ENCODE measurements at regions not wholly inside any gene's neighbourhood (a gene's known extent, or its start where the extent isn't known, plus 50 kb on each side); places are given as distances from the start of the nearest gene placed in this dataset.

GRCh38 chr7:112933598-112933997 is 143.4 kb upstream of the TMEM168 start (continued):
- TF ChIP-seq RELA (CRISPR knock-in tag; IDR thresholded peaks at IDR 0.05; ENCODE audit: borderline replicate concordance), result no peak
- no peak for TF ChIP-seq ZNF671 (CRISPR knock-in tag; IDR thresholded peaks at IDR 0.05)
- TF ChIP-seq SP1 (CRISPR knock-in tag; conservative IDR thresholded peaks at IDR 0.05), result no peak

DNA sequence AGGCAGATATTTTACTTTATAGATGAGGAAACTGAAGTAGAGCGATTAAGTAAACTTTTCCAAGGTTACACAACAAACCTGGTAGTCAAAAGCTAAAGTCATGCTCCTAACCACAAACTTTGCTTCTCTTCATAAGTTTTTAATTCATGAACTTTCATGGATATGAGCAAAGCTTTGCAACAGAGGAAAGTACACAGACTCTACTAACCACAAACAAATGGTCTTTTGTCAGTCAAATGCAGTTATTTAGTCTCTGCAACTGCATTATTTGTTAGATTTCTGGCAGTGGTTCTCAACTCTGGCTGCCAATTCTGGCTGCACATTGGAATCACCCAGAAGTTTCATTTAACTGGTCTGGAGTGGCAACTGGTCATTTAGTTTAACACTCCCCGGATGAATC is 140.6 kb upstream of the TMEM168 start:
- TF ChIP-seq, protein P1, sequence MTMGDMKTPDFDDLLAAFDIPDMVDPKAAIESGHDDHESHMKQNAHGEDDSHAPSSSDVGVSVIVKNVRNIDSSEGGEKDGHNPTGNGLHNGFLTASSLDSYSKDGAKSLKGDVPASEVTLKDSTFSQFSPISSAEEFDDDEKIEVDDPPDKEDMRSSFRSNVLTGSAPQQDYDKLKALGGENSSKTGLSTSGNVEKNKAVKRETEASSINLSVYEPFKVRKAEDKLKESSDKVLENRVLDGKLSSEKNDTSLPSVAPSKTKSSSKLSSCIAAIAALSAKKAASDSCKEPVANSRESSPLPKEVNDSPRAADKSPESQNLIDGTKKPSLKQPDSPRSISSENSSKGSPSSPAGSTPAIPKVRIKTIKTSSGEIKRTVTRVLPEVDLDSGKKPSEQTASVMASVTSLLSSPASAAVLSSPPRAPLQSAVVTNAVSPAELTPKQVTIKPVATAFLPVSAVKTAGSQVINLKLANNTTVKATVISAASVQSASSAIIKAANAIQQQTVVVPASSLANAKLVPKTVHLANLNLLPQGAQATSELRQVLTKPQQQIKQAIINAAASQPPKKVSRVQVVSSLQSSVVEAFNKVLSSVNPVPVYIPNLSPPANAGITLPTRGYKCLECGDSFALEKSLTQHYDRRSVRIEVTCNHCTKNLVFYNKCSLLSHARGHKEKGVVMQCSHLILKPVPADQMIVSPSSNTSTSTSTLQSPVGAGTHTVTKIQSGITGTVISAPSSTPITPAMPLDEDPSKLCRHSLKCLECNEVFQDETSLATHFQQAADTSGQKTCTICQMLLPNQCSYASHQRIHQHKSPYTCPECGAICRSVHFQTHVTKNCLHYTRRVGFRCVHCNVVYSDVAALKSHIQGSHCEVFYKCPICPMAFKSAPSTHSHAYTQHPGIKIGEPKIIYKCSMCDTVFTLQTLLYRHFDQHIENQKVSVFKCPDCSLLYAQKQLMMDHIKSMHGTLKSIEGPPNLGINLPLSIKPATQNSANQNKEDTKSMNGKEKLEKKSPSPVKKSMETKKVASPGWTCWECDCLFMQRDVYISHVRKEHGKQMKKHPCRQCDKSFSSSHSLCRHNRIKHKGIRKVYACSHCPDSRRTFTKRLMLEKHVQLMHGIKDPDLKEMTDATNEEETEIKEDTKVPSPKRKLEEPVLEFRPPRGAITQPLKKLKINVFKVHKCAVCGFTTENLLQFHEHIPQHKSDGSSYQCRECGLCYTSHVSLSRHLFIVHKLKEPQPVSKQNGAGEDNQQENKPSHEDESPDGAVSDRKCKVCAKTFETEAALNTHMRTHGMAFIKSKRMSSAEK (CRISPR knock-in tag; IDR thresholded peaks at IDR 0.05; ENCODE audit: borderline replicate concordance), result no peak
- TF ChIP-seq ZNF671 (CRISPR knock-in tag; IDR thresholded peaks at IDR 0.05), result no peak
- no peak for TF ChIP-seq ZNF281 (CRISPR knock-in tag; IDR thresholded peaks at IDR 0.05)
- no peak for TF ChIP-seq EMX1 (CRISPR knock-in tag; IDR thresholded peaks at IDR 0.05)
- no peak for TF ChIP-seq FOXK1 (CRISPR knock-in tag; IDR thresholded peaks at IDR 0.05)
- TF ChIP-seq CREB1 (CRISPR knock-in tag; IDR thresholded peaks at IDR 0.05), result no peak
- no peak for TF ChIP-seq MAX (CRISPR knock-in tag; IDR thresholded peaks at IDR 0.05)
- no peak for TF ChIP-seq SP1 (CRISPR knock-in tag; conservative IDR thresholded peaks at IDR 0.05)
- no peak for TF ChIP-seq ZNF416 (CRISPR knock-in tag; IDR thresholded peaks at IDR 0.05)
- TF ChIP-seq NR2C2 (CRISPR knock-in tag; IDR thresholded peaks at IDR 0.05), result no peak
- no peak for TF ChIP-seq IRF1 (CRISPR knock-in tag; IDR thresholded peaks at IDR 0.05)
- TF ChIP-seq JUN (CRISPR knock-in tag; IDR thresholded peaks at IDR 0.05), result no peak
- no peak for TF ChIP-seq ZNF317 (CRISPR knock-in tag; IDR thresholded peaks at IDR 0.05; ENCODE audit: borderline replicate concordance, low read depth)
- TF ChIP-seq, protein P2, sequence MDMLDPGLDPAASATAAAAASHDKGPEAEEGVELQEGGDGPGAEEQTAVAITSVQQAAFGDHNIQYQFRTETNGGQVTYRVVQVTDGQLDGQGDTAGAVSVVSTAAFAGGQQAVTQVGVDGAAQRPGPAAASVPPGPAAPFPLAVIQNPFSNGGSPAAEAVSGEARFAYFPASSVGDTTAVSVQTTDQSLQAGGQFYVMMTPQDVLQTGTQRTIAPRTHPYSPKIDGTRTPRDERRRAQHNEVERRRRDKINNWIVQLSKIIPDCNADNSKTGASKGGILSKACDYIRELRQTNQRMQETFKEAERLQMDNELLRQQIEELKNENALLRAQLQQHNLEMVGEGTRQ (CRISPR knock-in tag; IDR thresholded peaks at IDR 0.05), result no peak
- TF ChIP-seq CBFB (CRISPR knock-in tag; IDR thresholded peaks at IDR 0.05; ENCODE audit: low read depth), result no peak
- no peak for TF ChIP-seq SMAD3 (CRISPR knock-in tag; IDR thresholded peaks at IDR 0.05; ENCODE audit: borderline replicate concordance)
- TF ChIP-seq RELA (CRISPR knock-in tag; IDR thresholded peaks at IDR 0.05; ENCODE audit: borderline replicate concordance), result no peak
- no peak for TF ChIP-seq FOXP4 (CRISPR knock-in tag; IDR thresholded peaks at IDR 0.05)
- no peak for TF ChIP-seq ESRRA (CRISPR knock-in tag; IDR thresholded peaks at IDR 0.05; ENCODE audit: borderline replicate concordance)
- no peak for TF ChIP-seq ATF3 (CRISPR knock-in tag; conservative IDR thresholded peaks at IDR 0.05)
- Mint-ChIP-seq H3K4me1 (peaks cover 44% of the 10 kb centered on the region), H3K36me3 (no peaks in the 10 kb centered on the region), H3K27ac (peak overlapping the region; percentile 64), H3K27me3 (ENCODE audit: low read depth) (no peaks in the 10 kb centered on the region), H3K4me3 (peak overlapping the region; percentile 37), H3K9me3 (no peaks in the 10 kb centered on the region)
- ATAC-seq, result peak; percentile 36; the same call in 1 of the 2 replicates
- DNase-seq (ENCODE audit: low spot score), result no peak
- POLR2A ChIA-PET, result interaction anchor here (2.1 kb wide), 1 partner anchor 9 kb away, joined by 8 read pairs; a partner anchor contains a TSS
- CTCF ChIA-PET, result interaction anchor here (0.7 to 1.2 kb wide), 3 partner anchors 9 to 1201 kb away, joined by 3 to 4 read pairs (median 3); a partner anchor contains a TSS

Measured in WTC11 (cell line).